Liver (tissue), 8 donors: ENCODE measurements at regions not wholly inside any gene's neighbourhood (a gene's known extent, or its start where the extent isn't known, plus 50 kb on each side); places are given as distances from the start of the nearest gene placed in this dataset.

Source experiments
- DNase-seq: peaks from one replicate; pipeline ENCODE4 v3.0.0-alpha.2; 2017; ENCODE audit warnings: low spot score
- H3K27ac ChIP-seq, 2 donors: one replicate each; pipeline ENCODE4 v1.7.0; 2013; ENCODE audit warnings: inconsistent platforms in 2 of 2, low read length in 2 of 2, control low read depth in 1 of 2, low read depth in 1 of 2, mild to moderate bottlenecking in 1 of 2
- H3K27me3 ChIP-seq, 4 donors: one replicate each; pipeline versions ENCODE4 v1.6.1 to v1.7.0; 2013; ENCODE audit warnings: low read length in 3 of 4, inconsistent platforms in 1 of 4, mild to moderate bottlenecking in 1 of 4, moderate library complexity in 1 of 4; ENCODE audit not compliant: control insufficient read depth in 4 of 4, insufficient read depth in 4 of 4
- H3K36me3 ChIP-seq, 4 donors: one replicate each; pipeline versions ENCODE4 v1.6.1 to v1.7.0; 2013; ENCODE audit warnings: low read length in 3 of 4, mild to moderate bottlenecking in 3 of 4, low read depth in 1 of 4, moderate library complexity in 1 of 4; ENCODE audit not compliant: control insufficient read depth in 4 of 4, insufficient read depth in 3 of 4
- H3K4me1 ChIP-seq, 4 donors: one replicate each; pipeline versions ENCODE4 v1.6.1 to v1.7.0; 2013; ENCODE audit warnings: low read length in 3 of 4, mild to moderate bottlenecking in 3 of 4, moderate library complexity in 1 of 4; ENCODE audit not compliant: control insufficient read depth in 4 of 4, insufficient read depth in 4 of 4
- H3K4me3 ChIP-seq, 3 donors: one replicate each; pipeline versions ENCODE4 v1.6.1 to v1.7.0; 2013; ENCODE audit warnings: low read length in 3 of 3, control low read depth in 1 of 3, low read depth in 1 of 3, mild to moderate bottlenecking in 1 of 3
- H3K9ac ChIP-seq, 2 donors: one replicate each; pipeline ENCODE4 v1.7.0; 2013; ENCODE audit warnings: low read length in 2 of 2, mild to moderate bottlenecking in 2 of 2, moderate library complexity in 2 of 2, control low read depth in 1 of 2, low read depth in 1 of 2
- H3K9me3 ChIP-seq, 4 donors: one replicate each; pipeline versions ENCODE4 v1.6.1 to v1.7.0; 2013; ENCODE audit warnings: low read length in 3 of 4; ENCODE audit not compliant: control insufficient read depth in 4 of 4
- ATF3 ChIP-seq: IDR thresholded peaks from 2 replicates; pipeline ENCODE4 v1.6.1; 2016; ENCODE audit warnings: antibody characterized with exemption
- CTCF ChIP-seq: fragments of 150-350 bp; IDR thresholded peaks from 2 replicates; pipeline ENCODE4 v1.5.1; 2017; ENCODE audit warnings: improper control_type of control experiment, low read depth, low read length; ENCODE audit not compliant: missing input control
- EGR1 ChIP-seq, 2 donors: IDR thresholded peaks; 2 replicates each; pipeline ENCODE4 v1.6.1; 2016 to 2018; ENCODE audit warnings: antibody characterized with exemption in 2 of 2, low read depth in 2 of 2
- FOXA1 ChIP-seq: IDR thresholded peaks from 2 replicates; pipeline ENCODE4 v1.6.1; 2016; ENCODE audit warnings: antibody characterized with exemption
- FOXA2 ChIP-seq: IDR thresholded peaks from 2 replicates; pipeline ENCODE4 v1.6.1; 2016; ENCODE audit warnings: antibody characterized with exemption
- GABPA ChIP-seq, 2 donors: IDR thresholded peaks in 1 of 2; conservative IDR thresholded peaks in 1 of 2; 2 replicates each; pipeline ENCODE4 v1.6.1; 2016; ENCODE audit warnings: antibody characterized with exemption in 2 of 2, mild to moderate bottlenecking in 1 of 2, moderate library complexity in 1 of 2
- HNF4G ChIP-seq: IDR thresholded peaks from 2 replicates; pipeline ENCODE4 v1.6.1; 2016; ENCODE audit warnings: antibody characterized with exemption
- JUND ChIP-seq, 2 donors: IDR thresholded peaks; 2 replicates each; pipeline ENCODE4 v1.6.1; 2016; ENCODE audit warnings: antibody characterized with exemption in 2 of 2
- MAX ChIP-seq: IDR thresholded peaks from 2 replicates; pipeline ENCODE4 v1.6.1; 2016; ENCODE audit warnings: antibody characterized with exemption
- NR2F2 ChIP-seq: IDR thresholded peaks from 2 replicates; pipeline ENCODE4 v1.6.1; 2016; ENCODE audit warnings: antibody characterized with exemption
- RAD21 ChIP-seq, 2 donors: IDR thresholded peaks; 2 replicates each; pipeline ENCODE4 v1.6.1; 2016; ENCODE audit warnings: antibody characterized with exemption in 2 of 2, mild to moderate bottlenecking in 2 of 2
- REST ChIP-seq: IDR thresholded peaks from 2 replicates; pipeline ENCODE4 v1.6.1; 2016; ENCODE audit warnings: antibody characterized with exemption, mild to moderate bottlenecking
- RXRA ChIP-seq, 2 donors: IDR thresholded peaks; 2 replicates each; pipeline ENCODE4 v1.6.1; 2017 to 2018; ENCODE audit warnings: antibody characterized with exemption in 2 of 2, mild to moderate bottlenecking in 1 of 2
- TAF1 ChIP-seq: conservative IDR thresholded peaks from 2 replicates; pipeline ENCODE4 v1.6.1; 2016; ENCODE audit warnings: antibody characterized with exemption, mild to moderate bottlenecking
- YY1 ChIP-seq: IDR thresholded peaks from 2 replicates; pipeline ENCODE4 v1.6.1; 2016; ENCODE audit warnings: antibody characterized with exemption, mild to moderate bottlenecking
- ZBTB33 ChIP-seq: IDR thresholded peaks from 2 replicates; pipeline ENCODE4 v1.6.1; 2016; ENCODE audit warnings: antibody characterized with exemption
- WGBS: extraction: QIAGEN DNeasy Blood & Tissue Kit; methylation state at CpG from one replicate; pipeline ENCODE4 v1.1.7; 2013; 5-methylcytosine and 5-hydroxymethylcytosine counted together
- donor health status: healthy.
- donor health status: healthy.
- donor health status: healthy.
- donor health status: healthy.
- donor health status: healthy.

- Histone ChIP-seq H3K9me3 (no peaks in the 10 kb centered on the region), H3K4me3 (no peak overlapping the region), H3K27ac (no peak overlapping the region), H3K4me1 (peaks cover 0 to 5% (median 4%) of the 10 kb centered on the region in 4 donors), H3K9ac (no peak overlapping the region), H3K27me3 (no peaks in the 10 kb centered on the region), H3K36me3 (no peaks in the 10 kb centered on the region)
- WGBS = 47% methylated on average over 3 of the region's 3 CpGs
- TF ChIP-seq FOXA2 (no peak), FOXA1 (no peak), RXRA (IDR thresholded peaks at IDR 0.05) (no peak), RAD21 (IDR thresholded peaks at IDR 0.05) (no peak), YY1 (no peak), ZBTB33 (no peak), REST (no peak), JUND (IDR thresholded peaks at IDR 0.05) (no peak), NR2F2 (no peak), GABPA (IDR thresholded peaks at IDR 0.05 in 1 of 2, conservative IDR thresholded peaks at IDR 0.05 in 1 of 2) (no peak), TAF1 (no peak)
- no peak for DNase-seq
Measured at GRCh38 chr5:118678746-118679145, 309.6 kb downstream of the DTWD2 start.

GRCh38 chr5:118675247-118675646, 313.1 kb downstream of the DTWD2 start:
- Histone ChIP-seq H3K9me3 (peaks cover 0 to 1% (median 0%) of the 10 kb centered on the region in 4 donors), H3K36me3 (no peaks in the 10 kb centered on the region), H3K27ac (no peak overlapping the region), H3K27me3 (no peaks in the 10 kb centered on the region), H3K4me1 (peaks cover 0 to 5% (median 4%) of the 10 kb centered on the region in 4 donors), H3K4me3 (no peak overlapping the region), H3K9ac (no peak overlapping the region)
- no peak for DNase-seq
- WGBS = 31% methylated on average over 1 of the region's 1 CpG
- no peak for TF ChIP-seq CTCF
- no peak for TF ChIP-seq MAX
- no peak for TF ChIP-seq TAF1
- TF ChIP-seq RXRA (IDR thresholded peaks at IDR 0.05) = no peak
- TF ChIP-seq ATF3 = no peak
- no peak for TF ChIP-seq FOXA1
- no peak for TF ChIP-seq JUND (IDR thresholded peaks at IDR 0.05)
- TF ChIP-seq FOXA2 = no peak
- no peak for TF ChIP-seq ZBTB33
- TF ChIP-seq EGR1 (IDR thresholded peaks at IDR 0.05; ENCODE audit: low read depth in 2 of 2) = no peak
- TF ChIP-seq YY1 = no peak
- no peak for TF ChIP-seq HNF4G
- no peak for TF ChIP-seq GABPA (IDR thresholded peaks at IDR 0.05 in 1 of 2, conservative IDR thresholded peaks at IDR 0.05 in 1 of 2)
- no peak for TF ChIP-seq NR2F2
- TF ChIP-seq REST = no peak
- no peak for TF ChIP-seq RAD21 (IDR thresholded peaks at IDR 0.05)
